ENCODE measurements at regions not wholly inside any gene's neighbourhood (a gene's known extent, or its start where the extent isn't known, plus 50 kb on each side); places are given as distances from the start of the nearest gene placed in this dataset.
"Not testable (repeated sequence)": the region's sequence is repeated elsewhere in the genome, so short reads cannot be mapped to it uniquely, and the experiment has no call there.

DNA sequence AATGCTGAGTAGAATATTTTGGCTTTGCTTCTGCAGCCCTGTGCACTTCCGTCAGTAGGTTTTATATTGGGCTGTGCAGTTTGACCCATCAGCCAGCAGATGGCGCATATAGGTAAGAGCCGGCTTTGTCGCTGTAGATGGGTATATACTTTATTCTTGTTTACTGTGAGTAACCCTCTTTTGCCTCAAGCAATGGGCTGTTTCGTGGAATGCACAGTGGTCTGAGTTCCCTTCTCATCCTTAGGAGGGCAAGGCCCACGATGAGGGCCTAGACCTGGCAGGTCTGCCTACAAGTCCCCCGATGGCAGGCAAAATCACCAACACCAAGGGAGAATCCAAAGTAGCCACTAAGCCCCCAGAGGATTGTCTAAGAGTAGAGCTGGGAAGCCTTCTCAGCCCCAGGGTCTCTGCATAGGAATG lies 1002.9 kb upstream of the KCND2 start:
- peak; percentile 36 for DNase-seq (ENCODE audit: low spot score)

DNA sequence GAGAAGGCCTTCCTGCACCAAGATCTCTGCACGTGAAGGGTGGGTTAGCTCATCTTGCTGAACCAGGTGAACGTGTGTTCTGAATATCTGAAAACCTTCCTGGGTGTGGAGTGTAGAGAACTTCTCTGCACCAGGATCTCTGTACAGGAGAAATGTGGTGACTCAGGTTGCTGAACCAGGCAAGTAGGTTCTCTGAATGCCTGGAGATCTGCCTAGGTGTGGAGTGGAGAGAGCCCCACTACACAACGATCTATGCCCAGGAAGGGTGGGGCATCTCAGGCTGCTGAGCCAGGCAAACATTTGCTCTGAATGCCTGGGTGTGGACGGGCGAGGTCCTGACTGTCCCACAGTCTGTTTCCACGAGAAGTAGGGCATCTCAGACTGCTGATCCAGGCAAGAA lies 1002.3 kb upstream of the KCND2 start:
- no peak for DNase-seq (ENCODE audit: low spot score)

DNA sequence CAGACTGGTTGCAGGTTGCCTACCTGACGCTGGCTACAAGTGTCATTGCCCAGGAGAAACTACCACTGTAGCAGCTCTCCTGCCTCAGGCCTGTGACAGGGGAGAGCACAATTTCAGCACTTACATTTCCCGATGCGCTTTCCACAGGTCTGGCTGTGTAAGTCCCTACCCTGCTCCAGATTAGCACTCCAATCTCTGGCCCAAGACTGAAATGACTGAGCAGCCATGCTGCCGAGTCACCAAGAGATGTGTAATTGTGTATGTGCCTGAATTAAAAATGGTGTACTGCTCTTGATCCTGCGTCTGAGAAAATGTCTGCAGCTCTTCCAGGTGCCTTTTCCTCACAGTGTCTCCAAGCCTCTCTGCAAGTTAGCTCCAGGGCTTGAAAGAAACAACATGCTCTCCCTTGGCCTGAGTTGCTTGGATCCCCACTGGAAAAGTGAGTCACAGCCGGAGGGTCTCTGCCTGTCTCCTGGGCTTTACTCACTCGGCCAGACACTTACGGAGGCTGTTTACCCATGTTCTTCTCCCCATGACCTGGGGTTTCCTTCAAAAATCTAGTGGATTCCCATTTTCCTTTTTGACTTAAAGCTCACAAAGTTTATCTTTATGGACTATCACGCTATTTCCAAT lies 1001.7 kb upstream of the KCND2 start:
- DNase-seq (ENCODE audit: low spot score) = no peak

DNA sequence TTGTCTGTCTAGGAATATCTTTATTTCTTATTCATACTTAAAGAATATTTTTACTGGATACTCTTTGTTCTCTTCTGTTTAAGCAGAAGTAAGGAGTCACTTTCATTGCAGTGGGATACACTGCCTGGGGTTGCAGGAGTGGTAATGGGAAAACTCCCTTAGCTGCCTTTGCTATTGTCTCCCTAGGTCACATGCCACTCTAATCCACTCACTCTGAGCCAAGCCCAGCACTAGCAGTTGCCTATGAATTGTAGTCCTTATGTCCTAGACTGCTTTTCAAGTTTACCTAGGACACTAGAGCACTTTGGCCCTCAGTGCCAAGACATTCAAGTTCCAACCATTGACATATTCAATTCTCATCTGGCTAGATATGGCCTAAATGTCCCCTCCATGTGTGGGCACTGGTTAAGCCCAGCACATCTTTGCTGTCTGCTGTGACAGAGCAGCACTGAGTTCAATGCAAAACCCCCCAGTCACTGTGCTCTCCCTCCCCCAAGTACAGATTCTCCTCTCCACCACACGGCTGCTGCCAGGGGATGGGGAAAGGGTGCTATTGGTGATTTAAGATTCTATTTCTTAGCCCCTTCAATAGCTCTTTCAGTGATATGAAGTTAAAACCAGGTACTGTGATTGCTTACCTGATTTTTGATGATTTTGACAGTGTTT lies 991.7 kb upstream of the KCND2 start:
- DNase-seq (ENCODE audit: low spot score) = no peak

DNA sequence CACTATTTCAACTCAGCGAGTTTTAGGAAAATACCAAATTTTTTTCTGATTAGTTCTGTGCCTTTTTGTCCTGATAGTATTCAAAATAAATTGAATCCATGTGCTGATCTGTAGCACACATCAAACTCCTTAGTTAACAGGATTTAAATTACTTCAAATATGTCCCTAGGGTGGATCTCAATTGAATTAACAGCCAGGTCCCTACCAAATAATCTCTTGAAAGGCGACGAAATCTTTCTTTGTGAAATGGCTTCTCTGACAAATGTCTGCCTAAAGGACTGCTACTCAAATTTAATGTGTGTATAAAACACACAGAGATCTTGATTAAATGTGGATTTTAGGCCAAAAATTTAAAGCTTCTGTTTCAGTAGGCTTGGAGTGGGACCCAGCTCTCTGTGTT lies 989.6 kb upstream of the KCND2 start:
- no peak for DNase-seq (ENCODE audit: low spot score)

DNA sequence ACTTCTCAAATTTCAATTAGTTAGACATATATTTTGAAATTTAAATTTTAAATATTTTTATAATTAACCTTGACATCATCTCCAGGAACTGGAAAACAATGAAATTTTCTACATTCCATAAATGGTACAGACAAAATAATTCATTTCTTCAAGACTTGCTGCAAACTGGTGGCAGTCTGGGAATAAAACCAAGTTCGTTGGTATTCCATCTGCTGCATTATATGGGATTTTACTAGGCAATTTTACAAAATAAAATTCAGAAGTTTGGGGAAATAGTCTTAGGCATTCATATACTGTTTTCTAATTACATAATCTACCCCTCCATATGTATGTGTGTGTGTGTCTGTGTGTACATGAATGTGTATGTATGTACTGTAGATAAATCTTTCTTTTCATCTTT lies 984.6 kb upstream of the KCND2 start:
- DNase-seq (ENCODE audit: low spot score) = no peak

DNA sequence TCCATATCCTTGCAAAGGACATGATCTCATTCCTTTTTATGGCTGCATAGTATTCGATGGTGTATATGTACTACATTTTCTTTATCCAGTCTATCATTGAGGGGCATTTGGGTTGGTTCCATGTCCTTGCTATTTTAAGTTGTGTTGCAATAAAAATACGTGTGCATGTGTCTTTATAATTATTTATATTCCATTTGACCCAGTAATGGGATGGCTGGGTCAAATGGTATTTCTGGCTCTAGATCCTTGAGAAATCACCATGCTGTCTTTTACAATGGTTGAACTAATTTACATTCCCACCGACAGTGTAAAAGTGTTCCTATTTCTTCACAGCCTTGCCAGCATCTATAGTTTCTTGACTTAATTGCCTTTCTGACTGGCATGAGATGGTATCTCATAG lies 972.6 kb upstream of the KCND2 start:
- not testable (repeated sequence) for DNase-seq (ENCODE audit: low spot score)

DNA sequence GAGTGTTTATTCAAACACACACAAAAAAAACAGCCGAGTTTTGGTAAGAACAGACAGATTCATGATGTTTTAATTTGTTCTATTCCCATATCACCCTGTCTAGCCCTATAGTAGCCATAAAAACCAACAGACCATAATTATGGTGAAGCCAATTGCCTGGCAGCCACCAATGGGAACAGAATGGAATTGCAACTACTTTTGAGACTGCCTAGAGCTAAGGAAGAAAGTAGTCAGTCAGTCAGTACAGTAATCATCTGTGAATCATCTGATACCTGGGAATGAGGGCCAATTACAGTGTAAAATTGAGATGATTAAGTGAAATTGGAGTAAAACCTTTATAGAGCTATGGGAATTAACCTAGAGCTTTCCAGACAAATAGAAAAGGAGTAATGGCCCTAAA lies 952.7 kb upstream of the KCND2 start:
- DNase-seq (ENCODE audit: low spot score) = no peak

DNA sequence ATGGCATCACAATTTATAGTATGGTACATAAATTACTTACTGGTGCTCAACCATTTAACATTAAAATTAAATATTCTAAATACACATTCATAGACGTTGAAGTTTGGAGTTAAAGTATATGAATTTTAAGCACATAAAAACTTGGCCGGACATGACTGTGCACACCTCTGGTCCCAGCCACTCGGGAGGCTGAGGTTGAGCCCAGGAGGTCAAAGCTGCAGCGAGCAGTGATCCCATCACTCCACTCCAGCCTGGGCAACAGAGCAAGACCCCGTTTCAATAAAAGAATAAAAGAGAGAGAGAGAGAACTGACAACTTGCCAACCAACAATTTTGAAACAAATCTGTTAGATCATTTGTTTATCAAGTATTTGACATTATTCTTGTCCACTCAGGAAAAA lies 943.3 kb upstream of the KCND2 start:
- no peak for DNase-seq (ENCODE audit: low spot score)

DNA sequence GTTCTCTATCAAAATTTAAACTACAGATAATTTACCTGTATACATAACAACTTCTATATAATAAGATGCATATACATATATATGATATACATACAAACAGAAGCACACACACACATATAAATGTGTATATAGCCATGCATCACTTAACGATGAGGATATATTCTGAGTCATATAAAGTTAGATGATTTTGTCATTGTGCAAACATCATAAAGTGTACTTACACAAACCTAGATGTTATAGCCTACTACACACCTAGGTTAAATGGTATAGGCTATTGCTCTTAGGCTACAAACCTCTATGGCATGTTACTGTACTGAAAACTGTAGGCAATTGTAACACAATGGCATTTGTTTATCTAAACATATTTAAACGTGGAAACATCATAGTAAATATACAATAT lies 937.6 kb upstream of the KCND2 start:
- DNase-seq (ENCODE audit: low spot score) = no peak

DNA sequence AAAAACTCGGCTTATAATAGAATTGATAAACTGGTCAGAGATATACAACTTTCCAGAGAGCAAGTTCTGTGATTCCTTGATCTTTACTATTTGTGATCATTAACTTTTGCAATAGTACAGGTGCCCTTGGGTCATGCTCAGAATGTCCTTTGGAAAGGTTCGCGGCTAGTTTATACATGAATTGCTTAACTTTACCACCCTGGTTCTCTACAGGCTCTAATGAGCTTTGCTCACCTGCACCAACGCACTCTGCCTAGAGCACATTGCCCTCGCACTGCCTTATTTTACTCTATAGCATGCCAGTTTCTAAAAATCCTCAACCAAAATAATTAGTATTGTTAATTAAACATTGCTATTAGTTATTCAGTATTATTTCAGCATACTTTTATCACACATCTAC lies 931.2 kb upstream of the KCND2 start:
- DNase-seq (ENCODE audit: low spot score) = no peak

DNA sequence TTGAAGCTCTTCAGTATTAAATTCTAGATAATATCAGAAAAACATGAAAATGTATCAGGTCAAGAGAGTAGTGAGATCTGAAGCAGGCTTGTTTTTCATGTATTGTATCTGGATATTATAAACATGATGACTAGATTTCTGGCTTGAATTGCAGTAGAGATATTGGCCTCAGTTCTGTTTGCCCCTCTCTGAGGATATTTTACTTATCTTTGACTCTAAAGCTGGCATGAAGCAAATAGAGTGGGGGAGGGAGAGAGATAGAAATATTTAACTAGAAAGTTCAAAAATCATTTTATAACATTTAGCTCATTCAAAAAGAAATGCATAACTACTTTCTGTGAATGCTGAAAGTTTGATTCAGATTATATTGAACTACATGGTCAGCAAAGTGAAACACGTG lies 929.7 kb upstream of the KCND2 start:
- no peak for DNase-seq (ENCODE audit: low spot score)

DNA sequence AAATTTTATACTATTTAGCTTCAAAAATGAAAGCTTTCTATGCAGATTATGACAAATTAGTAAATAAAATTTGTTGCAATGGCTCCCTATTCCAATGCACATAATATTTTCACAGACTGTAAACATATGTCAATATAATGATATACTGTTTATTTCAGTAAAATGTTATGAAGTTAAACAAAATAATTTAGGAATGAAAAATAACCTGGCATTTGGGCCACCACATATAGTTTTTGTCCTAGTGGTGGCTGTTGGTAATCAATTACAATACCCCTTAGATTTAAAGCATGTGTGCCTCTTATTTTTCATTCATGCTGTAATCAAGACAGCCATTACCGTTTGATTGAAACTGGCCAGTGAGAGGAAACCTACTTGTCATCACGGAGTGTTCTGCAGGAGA lies 928.5 kb upstream of the KCND2 start:
- DNase-seq (ENCODE audit: low spot score) = no peak

DNA sequence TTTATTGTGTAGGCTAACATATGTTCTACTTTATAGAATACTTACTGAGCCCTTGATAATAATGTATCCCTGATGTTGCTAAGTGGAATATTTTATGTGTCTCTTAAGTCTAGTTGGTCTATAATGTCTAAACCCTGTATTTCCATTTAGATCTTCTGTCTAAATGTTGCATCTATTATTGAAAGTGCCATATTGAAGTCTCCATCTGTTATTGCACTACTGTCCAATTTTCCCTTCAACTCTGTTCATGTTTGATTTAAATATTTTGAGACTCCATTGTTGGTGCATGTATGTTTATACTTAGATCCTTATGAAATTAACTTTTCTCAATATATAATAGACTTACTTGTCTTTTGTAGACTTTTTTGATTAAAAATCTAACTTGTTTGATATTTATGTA lies 924.5 kb upstream of the KCND2 start:
- no peak for DNase-seq (ENCODE audit: low spot score)

DNA sequence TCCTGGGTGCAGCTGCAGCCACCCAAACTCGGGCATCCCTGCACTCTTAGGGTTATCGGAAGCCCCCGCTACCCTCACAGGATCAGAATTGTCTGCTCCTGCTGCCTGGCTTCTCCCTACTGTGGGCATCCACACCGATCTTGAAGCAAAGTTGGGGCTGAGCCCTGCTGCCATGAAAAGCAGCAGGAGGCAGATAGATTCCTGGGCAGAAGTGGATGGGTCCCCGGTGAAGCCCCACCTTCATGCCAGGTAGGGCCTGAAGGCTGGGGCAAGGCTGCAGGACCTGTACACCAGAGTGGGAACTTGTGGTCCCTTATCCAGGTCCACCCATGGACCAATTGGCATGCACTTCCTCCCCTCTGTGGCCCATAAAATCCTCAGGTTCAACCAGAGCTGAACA lies 922.6 kb upstream of the KCND2 start:
- DNase-seq (ENCODE audit: low spot score) = no peak

DNA sequence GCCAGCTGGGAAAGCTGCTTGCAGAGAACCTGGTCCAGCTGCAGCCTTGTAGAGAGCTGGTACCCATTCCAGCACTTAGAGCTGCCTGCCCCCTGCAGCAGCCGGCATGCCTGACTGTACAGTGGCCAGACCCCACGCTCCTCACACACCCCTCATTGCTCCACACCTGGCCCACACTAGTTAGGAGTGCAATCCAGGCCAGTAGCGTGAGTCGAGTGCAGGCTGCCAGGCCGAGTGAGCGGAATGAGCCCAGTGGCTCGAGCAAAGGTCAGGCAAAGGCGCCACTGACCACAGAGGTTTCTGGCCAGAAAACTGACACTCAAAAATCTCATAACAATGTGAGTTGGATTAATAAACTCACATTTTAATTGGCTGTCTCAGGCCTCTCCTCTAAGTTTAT lies 921.7 kb upstream of the KCND2 start:
- no peak for DNase-seq (ENCODE audit: low spot score)

DNA sequence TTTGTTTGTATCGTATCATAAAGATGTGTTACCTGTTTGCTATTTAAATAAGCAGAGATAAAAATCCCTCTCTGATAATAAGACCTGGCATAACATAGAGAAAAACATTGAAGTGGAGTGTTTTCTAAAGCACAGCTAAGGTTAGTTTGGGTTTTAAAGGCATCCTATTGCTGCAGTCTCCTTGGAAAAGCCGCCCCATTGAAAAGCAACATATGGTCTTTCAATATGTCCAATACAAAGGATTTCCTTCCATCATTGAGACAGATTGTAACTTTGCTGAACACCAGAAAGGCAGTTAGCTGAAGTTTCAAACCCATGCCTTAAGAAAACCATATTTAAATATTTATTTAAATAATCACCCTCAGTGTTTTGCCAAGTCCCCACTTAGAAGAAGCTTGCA lies 898.5 kb upstream of the KCND2 start:
- DNase-seq (ENCODE audit: low spot score) = no peak

DNA sequence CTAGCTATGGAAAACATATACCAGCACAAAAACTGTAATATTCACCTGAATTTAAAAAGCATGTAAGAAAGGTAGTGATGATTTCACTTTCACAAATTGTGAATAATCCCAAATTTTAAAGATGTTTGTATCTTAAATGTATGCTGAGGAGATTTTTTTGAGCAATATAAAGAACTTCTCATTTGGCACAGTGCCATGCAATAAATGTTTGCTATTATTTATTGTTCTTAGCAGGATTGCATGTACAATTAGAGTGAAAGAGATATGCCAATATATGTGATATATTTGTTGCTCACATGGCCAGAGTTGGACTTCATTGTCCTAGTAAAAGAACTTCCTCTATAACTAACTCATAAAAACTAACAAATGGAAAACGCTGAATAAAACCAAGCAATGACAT lies 895.1 kb upstream of the KCND2 start:
- no peak for DNase-seq (ENCODE audit: low spot score)

DNA sequence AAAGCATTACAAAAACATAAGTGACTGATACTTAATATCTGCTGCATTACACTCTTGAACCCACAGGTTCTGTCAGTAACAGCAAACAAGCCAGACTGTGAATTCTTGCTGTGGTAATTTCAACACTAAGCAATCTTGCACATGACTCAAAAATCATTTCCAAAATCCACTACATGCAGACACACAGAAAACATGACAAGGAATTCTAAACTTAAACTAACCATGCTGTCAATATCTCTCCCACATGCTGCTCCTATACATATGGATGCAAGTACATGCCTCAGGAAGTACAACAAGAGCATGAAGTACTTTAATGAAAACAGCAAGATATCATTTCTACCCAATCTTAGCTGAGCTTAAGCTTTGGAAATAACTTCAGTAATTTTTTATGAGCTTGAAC lies 890.2 kb upstream of the KCND2 start:
- DNase-seq (ENCODE audit: low spot score) = no peak

DNA sequence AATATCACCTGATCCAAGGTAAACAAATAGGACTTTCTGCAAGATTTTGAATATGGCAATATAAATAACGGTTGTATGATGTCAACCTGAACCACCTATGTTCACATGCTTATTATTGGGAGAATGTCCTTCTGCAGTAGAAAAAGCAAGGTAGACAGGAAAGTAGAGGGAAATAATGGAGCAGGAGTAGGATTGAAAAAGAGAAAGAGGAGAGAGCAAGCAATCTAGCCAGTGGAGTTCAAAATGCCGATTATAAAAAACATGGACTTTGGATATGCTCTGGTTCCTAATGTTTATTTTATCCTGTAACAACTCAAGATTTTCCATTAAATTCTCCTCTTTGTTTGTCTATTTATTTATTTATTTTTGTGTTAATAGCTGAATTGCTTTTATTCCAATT lies 878.0 kb upstream of the KCND2 start:
- no peak for DNase-seq (ENCODE audit: low spot score)

DNA sequence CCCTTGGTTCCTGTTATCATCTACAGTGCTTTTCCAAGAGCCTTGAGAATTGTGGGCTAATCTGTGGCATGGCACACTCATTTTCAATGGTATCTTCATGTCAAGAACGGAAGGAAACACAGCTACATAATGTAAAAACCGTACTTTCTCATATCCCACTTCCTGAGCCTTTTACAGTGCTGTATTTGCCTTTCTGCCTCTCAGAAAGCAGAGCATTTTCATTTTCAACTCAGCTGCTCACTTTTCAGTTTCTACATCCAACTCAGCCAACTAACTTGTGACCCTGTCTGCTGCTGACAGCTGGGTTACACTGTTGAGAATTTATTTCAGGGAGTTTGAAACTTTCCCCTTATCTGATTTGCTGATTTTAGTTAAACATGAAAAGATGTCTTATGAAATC lies 875.8 kb upstream of the KCND2 start:
- DNase-seq (ENCODE audit: low spot score) = no peak

DNA sequence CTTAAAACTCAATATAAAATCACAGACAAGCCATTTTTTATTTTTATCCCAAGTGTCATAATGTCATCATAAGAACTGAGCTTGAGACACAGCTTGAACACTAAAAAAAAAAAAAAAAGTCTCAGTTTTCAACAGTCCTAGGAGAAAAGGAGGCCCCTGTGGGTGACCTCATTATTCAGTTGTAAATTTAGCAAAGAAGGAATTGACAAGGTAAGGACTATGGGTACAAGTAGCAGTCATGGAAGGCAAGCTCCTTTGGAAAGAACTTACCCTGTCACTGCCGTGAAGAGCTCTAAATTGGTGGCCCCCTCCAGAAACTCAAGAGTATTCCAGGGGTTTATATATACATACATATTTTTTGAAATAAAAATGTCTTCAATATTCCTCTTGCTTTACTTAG lies 864.4 kb upstream of the KCND2 start:
- DNase-seq (ENCODE audit: low spot score) = no peak

DNA sequence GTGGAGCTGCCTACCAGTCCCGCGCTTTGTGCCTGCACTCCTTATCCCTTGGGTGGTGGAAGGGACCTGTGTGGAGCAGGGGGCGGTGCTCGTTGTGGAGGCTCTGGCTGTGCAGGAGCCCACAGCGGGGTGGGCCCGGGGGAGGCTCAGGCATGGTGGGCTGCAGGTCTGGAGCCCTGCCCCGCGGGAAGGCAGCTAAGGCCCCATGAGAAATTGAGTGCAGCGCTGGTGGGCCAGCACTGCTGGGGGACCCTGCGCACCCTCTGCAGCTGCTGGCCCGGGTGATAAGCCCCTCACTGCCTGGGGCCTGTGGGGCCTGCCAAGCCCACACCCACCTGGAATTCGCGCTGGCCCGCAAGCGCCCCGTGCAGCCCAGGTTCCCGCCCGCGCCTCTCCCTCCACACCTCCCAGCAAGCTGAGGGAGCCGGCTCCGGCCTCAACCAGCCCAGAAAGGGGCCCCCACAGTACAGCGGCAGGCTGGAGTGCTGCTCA lies 859.6 kb upstream of the KCND2 start:
- DNase-seq (ENCODE audit: low spot score) = no peak

DNA sequence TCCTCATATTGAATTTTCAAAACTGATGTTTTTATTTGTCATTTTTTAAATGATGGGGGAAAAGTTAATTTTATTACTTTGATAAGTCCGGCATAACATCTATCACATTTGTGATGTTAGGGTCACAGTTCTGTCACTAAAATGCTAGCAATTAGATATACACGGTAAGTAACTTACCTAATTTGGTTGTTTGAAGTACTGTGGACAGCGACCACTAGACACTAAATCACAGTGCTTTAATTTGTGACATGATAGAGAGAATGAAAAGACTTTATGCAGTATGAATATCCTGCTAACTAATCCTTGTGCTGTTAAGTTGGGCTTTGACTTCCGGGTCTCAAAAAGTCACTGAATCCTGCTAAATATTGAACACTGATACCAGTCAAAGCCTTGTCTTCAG lies 857.3 kb upstream of the KCND2 start:
- DNase-seq (ENCODE audit: low spot score) = no peak
